ENCODE measurements at regions not wholly inside any gene's neighbourhood (a gene's known extent, or its start where the extent isn't known, plus 50 kb on each side); places are given as distances from the start of the nearest gene placed in this dataset.
A peak's percentile ranks its signal among the peaks of the same experiment; 100 is the strongest.

DNA sequence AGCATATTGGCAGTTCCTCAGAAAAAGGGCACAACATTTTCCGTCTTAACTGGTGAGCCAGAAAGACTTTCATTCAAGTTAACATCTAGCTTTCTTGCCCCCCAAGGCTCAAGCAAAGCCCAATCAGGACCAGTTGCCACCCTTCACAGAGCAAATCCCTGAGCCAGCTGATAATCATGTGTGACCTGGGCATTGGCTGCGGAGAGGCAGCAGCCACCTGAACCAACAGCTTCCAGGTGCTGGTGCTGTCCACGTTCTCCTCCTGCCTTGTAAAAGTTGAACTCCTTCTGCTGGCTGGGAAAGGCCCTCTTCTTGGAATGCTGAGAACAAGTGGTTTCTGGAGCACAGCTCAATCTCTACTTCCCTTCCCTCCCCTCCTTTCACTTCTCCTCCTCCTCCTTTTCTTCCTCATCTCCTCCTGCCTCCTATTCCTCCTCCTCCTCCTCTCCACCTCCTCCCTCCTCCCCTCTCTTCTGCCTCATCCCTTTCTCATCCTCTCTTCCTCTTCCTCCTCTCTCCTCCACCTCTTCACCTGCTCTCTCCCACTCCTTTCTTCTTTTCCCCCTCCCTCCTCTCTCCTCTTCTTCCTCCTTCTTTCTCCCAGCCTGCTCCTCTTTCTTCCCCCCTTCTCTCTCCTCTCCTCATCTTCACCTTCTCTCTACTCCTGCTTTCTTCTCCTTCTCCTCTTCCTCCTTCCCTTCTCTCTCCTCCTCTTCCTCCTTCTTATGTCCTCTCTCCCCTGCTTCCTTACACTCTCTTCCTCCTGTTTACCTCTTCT lies 140.6 kb downstream of the JCAD start:
- H3K4me1 Mint-ChIP-seq: no peaks in the 10 kb centered on the region
- no peak for ATAC-seq
- DNase-seq: no peak
- CTCF ChIA-PET: no interaction called here
- no peak overlapping the region for H3K27ac Mint-ChIP-seq
- H3K36me3 Mint-ChIP-seq: no peaks in the 10 kb centered on the region
- H3K4me3 Mint-ChIP-seq: no peak overlapping the region
- peaks cover 3% of the 10 kb centered on the region for H3K27me3 Mint-ChIP-seq
- no peaks in the 10 kb centered on the region for H3K9me3 Mint-ChIP-seq (ENCODE audit: low read depth)

GRCh38 chr10:29917311-29917710 lies 142.1 kb downstream of the JCAD start:
- CTCF ChIA-PET: interaction anchor here (1.0 kb wide), 1 partner anchor 9 kb away, joined by 3 read pairs; no protein-coding TSS in a partner anchor
- H3K27me3 Mint-ChIP-seq: peaks cover 3% of the 10 kb centered on the region
- no peak overlapping the region for H3K4me3 Mint-ChIP-seq
- no peak for ATAC-seq
- DNase-seq: no peak
- H3K9me3 Mint-ChIP-seq (ENCODE audit: low read depth): no peaks in the 10 kb centered on the region
- no peak overlapping the region for H3K27ac Mint-ChIP-seq
- H3K36me3 Mint-ChIP-seq: no peaks in the 10 kb centered on the region
- H3K4me1 Mint-ChIP-seq: no peaks in the 10 kb centered on the region

DNA sequence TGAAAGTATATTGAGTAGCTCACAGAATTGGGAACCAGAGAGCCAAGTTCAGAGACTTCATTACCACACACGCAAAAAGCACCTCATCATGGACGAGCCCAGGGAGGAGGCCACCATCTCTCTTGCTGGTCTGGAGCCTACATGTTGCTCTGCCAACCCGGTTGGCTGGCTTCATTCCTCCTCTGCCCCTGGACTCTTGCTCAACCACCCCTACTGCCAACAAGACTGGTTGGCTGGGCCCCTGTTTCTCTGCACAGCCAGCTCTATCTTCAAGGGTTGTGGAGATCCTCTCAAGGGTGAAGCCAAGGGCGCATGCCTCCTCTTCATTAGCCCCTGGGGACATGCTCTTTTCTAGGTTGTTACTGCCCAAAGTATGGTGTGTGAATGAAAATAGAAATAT lies 142.7 kb downstream of the JCAD start:
- peaks cover 3% of the 10 kb centered on the region for H3K27me3 Mint-ChIP-seq

DNA sequence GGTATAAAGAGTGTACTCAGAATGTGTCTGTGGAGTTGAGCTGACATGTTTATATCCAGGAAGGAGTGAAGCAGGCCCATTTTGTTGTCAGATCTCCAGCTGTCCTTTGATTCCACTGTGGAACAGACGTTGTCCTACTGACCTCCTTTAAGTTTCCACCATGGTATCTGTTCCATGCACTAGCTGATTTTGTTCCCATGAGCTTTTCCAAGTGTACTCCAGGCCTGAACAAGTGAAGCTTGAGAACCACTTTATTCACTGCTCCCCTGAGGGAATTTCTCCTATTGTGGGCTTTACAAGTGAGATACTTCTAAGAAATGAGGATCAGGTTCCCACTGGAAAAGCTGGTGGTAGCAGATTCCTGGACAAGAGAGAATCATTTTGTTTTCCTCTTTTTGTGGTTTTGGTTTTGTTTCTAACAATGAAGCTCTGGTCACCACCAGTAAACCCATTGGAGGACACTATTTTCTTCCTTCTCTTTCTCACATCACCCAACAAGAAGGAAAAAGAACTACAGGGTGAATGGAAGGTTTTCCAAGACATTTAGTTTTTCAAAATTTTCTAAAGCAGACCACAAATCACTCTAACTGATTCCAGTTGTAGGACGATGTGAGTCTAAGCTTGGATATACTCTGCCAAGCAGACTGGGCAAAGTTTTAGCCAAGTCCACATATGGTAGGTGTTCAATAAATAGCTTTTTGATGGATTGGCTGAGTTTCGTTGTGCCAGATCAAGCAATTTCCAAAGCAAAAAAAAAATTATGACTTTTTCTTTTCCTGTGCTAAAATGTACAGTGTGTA lies 144.2 kb downstream of the JCAD start:
- ATAC-seq: no peak
- no peaks in the 10 kb centered on the region for H3K9me3 Mint-ChIP-seq (ENCODE audit: low read depth)
- H3K4me3 Mint-ChIP-seq: no peak overlapping the region
- no peak for DNase-seq
- H3K4me1 Mint-ChIP-seq: no peaks in the 10 kb centered on the region
- no peak overlapping the region for H3K27ac Mint-ChIP-seq
- H3K36me3 Mint-ChIP-seq: no peaks in the 10 kb centered on the region
- H3K27me3 Mint-ChIP-seq: peaks cover under 1% of the 10 kb centered on the region
- CTCF ChIA-PET: interaction anchor here (0.5 kb wide), 1 partner anchor 31 kb away, joined by 4 read pairs; no protein-coding TSS in a partner anchor

More for the DNA sequence above, 142.7 kb downstream of the JCAD start:
- DNase-seq (no peak), ATAC-seq (no peak)
- H3K36me3 Mint-ChIP-seq: no peaks in the 10 kb centered on the region
- H3K4me1 Mint-ChIP-seq: no peaks in the 10 kb centered on the region
- H3K9me3 Mint-ChIP-seq (ENCODE audit: low read depth): no peaks in the 10 kb centered on the region
- H3K4me3 Mint-ChIP-seq: no peak overlapping the region
- CTCF ChIA-PET: interaction anchor here (1.0 kb wide), 1 partner anchor 8 kb away, joined by 3 read pairs; no protein-coding TSS in a partner anchor
- H3K27ac Mint-ChIP-seq: no peak overlapping the region

DNA sequence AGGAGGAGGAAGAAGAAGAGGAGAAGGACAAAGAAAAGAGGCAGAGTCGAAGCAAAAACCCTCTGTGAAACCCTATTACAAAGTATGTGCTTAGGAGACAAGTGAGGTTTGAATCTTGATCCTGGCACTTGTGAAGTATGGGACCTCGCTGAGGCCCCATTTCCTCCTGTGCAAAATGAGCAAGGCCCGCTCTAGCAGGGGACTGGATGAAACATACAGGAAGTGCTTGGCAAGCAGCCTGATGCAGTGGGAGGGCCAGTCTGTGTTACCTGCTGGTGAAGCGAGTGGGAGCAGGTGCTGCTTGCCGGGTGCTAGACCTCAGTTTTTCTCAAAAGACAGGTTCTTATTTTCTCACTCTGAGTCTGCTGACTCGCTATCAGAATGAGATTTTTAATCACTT lies 150.4 kb downstream of the JCAD start:
- Mint-ChIP-seq H3K27me3 (peaks cover 6% of the 10 kb centered on the region), H3K4me3 (no peak overlapping the region), H3K9me3 (ENCODE audit: low read depth) (no peaks in the 10 kb centered on the region), H3K27ac (no peak overlapping the region), H3K36me3 (peaks cover 1% of the 10 kb centered on the region), H3K4me1 (peaks cover 2% of the 10 kb centered on the region)
- DNase-seq (no peak), ATAC-seq (peak; percentile 55)
- CTCF ChIA-PET: interaction anchor here (1.3 kb wide), 1 partner anchor 8 kb away, joined by 3 read pairs; no protein-coding TSS in a partner anchor

- Mint-ChIP-seq H3K27ac (no peak overlapping the region), H3K4me3 (no peak overlapping the region), H3K9me3 (ENCODE audit: low read depth) (no peaks in the 10 kb centered on the region), H3K4me1 (no peaks in the 10 kb centered on the region), H3K27me3 (peaks cover 15% of the 10 kb centered on the region), H3K36me3 (no peaks in the 10 kb centered on the region)
- DNase-seq (no peak), ATAC-seq (no peak)
- CTCF ChIA-PET: no interaction called here
These were observed 158.5 kb downstream of the JCAD start for GRCh38 chr10:29900865-29901264.

GRCh38 chr10:29897999-29898716 lies 161.2 kb downstream of the JCAD start:
- H3K27ac Mint-ChIP-seq: no peak overlapping the region
- peaks cover 24% of the 10 kb centered on the region for H3K27me3 Mint-ChIP-seq
- no peak overlapping the region for H3K4me3 Mint-ChIP-seq
- no peak for DNase-seq
- no peak for ATAC-seq
- H3K9me3 Mint-ChIP-seq (ENCODE audit: low read depth): no peaks in the 10 kb centered on the region
- H3K36me3 Mint-ChIP-seq: no peaks in the 10 kb centered on the region
- no peaks in the 10 kb centered on the region for H3K4me1 Mint-ChIP-seq
- CTCF ChIA-PET: no interaction called here

- Mint-ChIP-seq H3K27ac (no peak overlapping the region), H3K27me3 (peaks cover 24% of the 10 kb centered on the region), H3K36me3 (no peaks in the 10 kb centered on the region), H3K4me3 (no peak overlapping the region), H3K9me3 (ENCODE audit: low read depth) (no peaks in the 10 kb centered on the region), H3K4me1 (no peaks in the 10 kb centered on the region)
- DNase-seq (no peak), ATAC-seq (no peak)
- CTCF ChIA-PET: no interaction called here
These were observed 162.0 kb downstream of the JCAD start for GRCh38 chr10:29897430-29897829.

DNA sequence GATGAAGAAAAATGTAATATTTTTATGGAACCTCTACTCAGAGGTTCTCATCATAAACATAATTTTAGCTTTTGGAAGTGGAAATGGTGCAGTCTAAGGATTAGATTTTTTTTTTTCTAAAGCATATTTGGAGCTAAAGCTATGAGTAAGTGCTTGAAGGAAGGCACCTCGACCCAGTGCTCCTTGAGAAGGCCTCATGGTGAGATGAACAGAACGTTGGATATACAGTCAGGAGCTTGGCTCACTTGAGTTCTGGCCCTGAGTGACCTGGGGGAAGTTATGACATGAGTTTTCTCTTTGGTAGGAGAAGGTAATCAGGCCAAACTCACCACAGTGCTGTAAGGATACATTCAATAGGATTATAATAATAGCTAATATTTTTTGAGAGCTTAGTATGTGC lies 163.3 kb downstream of the JCAD start:
- Mint-ChIP-seq H3K4me3 (no peak overlapping the region), H3K9me3 (ENCODE audit: low read depth) (no peaks in the 10 kb centered on the region), H3K4me1 (no peaks in the 10 kb centered on the region), H3K27ac (no peak overlapping the region), H3K27me3 (peaks cover 24% of the 10 kb centered on the region), H3K36me3 (no peaks in the 10 kb centered on the region)
- no peak for DNase-seq
- ATAC-seq: no peak
- CTCF ChIA-PET: no interaction called here

- H3K27ac Mint-ChIP-seq: no peak overlapping the region
- H3K4me1 Mint-ChIP-seq: no peaks in the 10 kb centered on the region
- H3K36me3 Mint-ChIP-seq: no peaks in the 10 kb centered on the region
- DNase-seq (no peak), ATAC-seq (no peak)
- CTCF ChIA-PET: no interaction called here
- H3K27me3 Mint-ChIP-seq: peaks cover 24% of the 10 kb centered on the region
- H3K4me3 Mint-ChIP-seq: no peak overlapping the region
- H3K9me3 Mint-ChIP-seq (ENCODE audit: low read depth): no peaks in the 10 kb centered on the region
These were observed 163.9 kb downstream of the JCAD start for GRCh38 chr10:29895456-29895855.

DNA sequence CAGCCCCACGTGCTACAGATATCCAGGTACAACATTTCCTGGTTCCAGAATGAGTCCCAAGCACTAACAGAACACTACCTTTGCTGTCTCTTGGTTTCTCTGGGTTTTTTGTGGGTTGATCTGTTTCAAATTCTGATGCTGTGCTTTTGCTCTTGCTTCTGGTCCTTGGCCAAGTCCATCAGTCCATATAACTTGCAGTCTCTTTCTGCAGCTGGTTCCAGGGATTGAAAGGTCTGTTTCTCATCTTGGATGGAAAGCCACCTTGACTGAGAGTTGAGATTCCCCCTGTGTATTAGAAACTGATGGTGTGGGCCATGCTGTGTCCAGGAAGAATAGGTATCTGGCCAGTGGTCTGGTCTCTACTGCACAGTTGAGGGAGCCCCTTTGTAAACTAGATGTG lies 171.1 kb downstream of the JCAD start:
- H3K27ac Mint-ChIP-seq: no peak overlapping the region
- H3K9me3 Mint-ChIP-seq (ENCODE audit: low read depth): no peaks in the 10 kb centered on the region
- CTCF ChIA-PET: interaction anchor here (0.6 kb wide), 1 partner anchor 330 kb away, joined by 3 read pairs; no protein-coding TSS in a partner anchor
- H3K4me1 Mint-ChIP-seq: no peaks in the 10 kb centered on the region
- H3K27me3 Mint-ChIP-seq: peaks cover 3% of the 10 kb centered on the region
- ATAC-seq (no peak), DNase-seq (no peak)
- H3K36me3 Mint-ChIP-seq: no peaks in the 10 kb centered on the region
- H3K4me3 Mint-ChIP-seq: no peak overlapping the region

GRCh38 chr10:29886299-29886698 lies 173.1 kb downstream of the JCAD start:
- Mint-ChIP-seq H3K9me3 (ENCODE audit: low read depth) (no peaks in the 10 kb centered on the region), H3K4me3 (no peak overlapping the region), H3K36me3 (no peaks in the 10 kb centered on the region), H3K27me3 (peaks cover 3% of the 10 kb centered on the region), H3K27ac (no peak overlapping the region), H3K4me1 (no peaks in the 10 kb centered on the region)
- no peak for ATAC-seq
- CTCF ChIA-PET: interaction anchor here (0.7 kb wide), 1 partner anchor 705 kb away, joined by 3 read pairs; no protein-coding TSS in a partner anchor
- no peak for DNase-seq

GRCh38 chr10:29883231-29883630 lies 176.2 kb downstream of the JCAD start:
- no peak overlapping the region for H3K27ac Mint-ChIP-seq
- CTCF ChIA-PET: no interaction called here

More at GRCh38 chr10:29883231-29883630, 176.2 kb downstream of the JCAD start:
- no peak for DNase-seq
- H3K4me3 Mint-ChIP-seq: no peak overlapping the region
- H3K27me3 Mint-ChIP-seq: peaks cover 3% of the 10 kb centered on the region
- H3K36me3 Mint-ChIP-seq: no peaks in the 10 kb centered on the region
- no peak for ATAC-seq
- H3K9me3 Mint-ChIP-seq (ENCODE audit: low read depth): no peaks in the 10 kb centered on the region
- H3K4me1 Mint-ChIP-seq: no peaks in the 10 kb centered on the region

Measured in activated CD8-positive, alpha-beta memory T cell treated with anti-CD3 and anti-CD28 coated beads, Interleukin-2, amount 10 ng/mL, durations not matched to agents 7 days and 5 days (primary cell).